ENCODE measurements at regions not wholly inside any gene's neighbourhood (a gene's known extent, or its start where the extent isn't known, plus 50 kb on each side); places are given as distances from the start of the nearest gene placed in this dataset.

GRCh38 chr3:22894865-22895264, 308.3 kb upstream of the UBE2E2 start:
- peaks cover 0 to 20% (median 0%) of the 10 kb centered on the region in 4 donors for H3K4me1 ChIP-seq
- H3K27ac ChIP-seq: no peak overlapping the region
- intact Hi-C loops (cut with DNase I; ENCODE audit: low total_unique reads) (no loop called here), in situ Hi-C loops (cut with MboI; ENCODE audit: low pct_ligation_motif_present in 1 of 4, low pct_unique_long_range_greater_than_20kb in 1 of 4, low sequenced_read_pairs in 3 of 4) (loop anchor here in 1 of 4 donors (25.0 kb wide), 1 partner anchor 333 kb away; no protein-coding TSS in a partner anchor)
- H3K27me3 ChIP-seq: no peaks in the 10 kb centered on the region
- H3K36me3 ChIP-seq: no peaks in the 10 kb centered on the region
- no peak for DNase-seq
- H3K9me3 ChIP-seq: no peaks in the 10 kb centered on the region
- H3K4me3 ChIP-seq: no peak overlapping the region
- 74 to 80% methylated on average over 1 of the region's 1 CpG for WGBS, 2 donors (ENCODE audit: low coverage in 1 of 2)
- TF ChIP-seq CTCF (IDR thresholded peaks at IDR 0.05) (no peak), POLR2A (IDR thresholded peaks at IDR 0.05) (no peak), POLR2AphosphoS5 (IDR thresholded peaks at IDR 0.05) (no peak), EP300 (IDR thresholded peaks at IDR 0.05; ENCODE audit: low read depth) (no peak)

DNA sequence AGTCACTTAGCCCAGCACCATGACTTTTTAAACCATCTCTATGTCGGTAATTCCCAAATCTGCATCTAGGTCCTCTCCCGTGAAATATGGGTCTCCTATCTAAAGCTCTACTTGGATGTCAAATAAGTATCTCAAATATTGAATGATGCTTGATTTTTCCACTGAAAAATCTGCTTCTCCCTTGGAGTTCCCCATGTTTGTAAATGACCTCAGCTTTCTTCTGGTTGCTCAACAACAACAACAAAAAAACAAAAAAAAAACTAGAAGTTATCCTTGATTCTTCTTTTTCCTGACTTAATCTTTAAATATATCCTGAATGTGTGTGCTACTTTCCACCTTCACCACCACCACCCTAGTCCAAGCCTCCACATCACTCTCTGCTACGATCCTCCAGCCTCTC, 307.5 kb upstream of the UBE2E2 start:
- Histone ChIP-seq H3K36me3 (no peaks in the 10 kb centered on the region), H3K27me3 (no peaks in the 10 kb centered on the region), H3K9me3 (no peaks in the 10 kb centered on the region), H3K4me1 (peaks cover 0 to 20% (median 0%) of the 10 kb centered on the region in 4 donors), H3K27ac (no peak overlapping the region), H3K4me3 (no peak overlapping the region)
- intact Hi-C loops (cut with DNase I; ENCODE audit: low total_unique reads): no loop called here
- in situ Hi-C loops (cut with MboI; ENCODE audit: low pct_ligation_motif_present in 1 of 4, low pct_unique_long_range_greater_than_20kb in 1 of 4, low sequenced_read_pairs in 3 of 4): loop anchor here in 1 of 4 donors (25.0 kb wide), 1 partner anchor 333 kb away; no protein-coding TSS in a partner anchor
- no peak for DNase-seq
- 75 to 89% methylated on average over 1 to 3 of the region's 3 CpGs for WGBS, 2 donors (ENCODE audit: low coverage in 1 of 2)
- TF ChIP-seq CTCF (IDR thresholded peaks at IDR 0.05) (no peak), EP300 (IDR thresholded peaks at IDR 0.05; ENCODE audit: low read depth) (no peak), POLR2A (IDR thresholded peaks at IDR 0.05) (no peak), POLR2AphosphoS5 (IDR thresholded peaks at IDR 0.05) (no peak)

DNA sequence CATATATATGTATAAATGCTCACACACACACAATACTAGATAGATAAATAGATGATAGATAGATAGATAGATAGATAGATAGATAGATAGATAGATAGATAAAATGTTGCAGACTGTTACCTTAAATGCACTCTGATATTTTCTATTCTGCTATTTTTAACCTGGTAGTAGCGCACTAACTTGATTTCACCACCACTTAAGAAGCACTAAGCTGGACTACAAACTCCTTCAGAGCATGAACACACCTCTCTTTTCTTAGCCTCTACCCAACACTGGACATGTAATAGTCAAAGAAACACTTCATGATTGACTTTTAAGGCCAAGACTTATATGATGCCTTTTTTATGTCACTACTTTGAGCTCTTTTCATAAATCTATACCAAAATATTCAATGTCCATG, 304.6 kb upstream of the UBE2E2 start:
- Histone ChIP-seq H3K36me3 (no peaks in the 10 kb centered on the region), H3K4me1 (peaks cover 0 to 15% (median 0%) of the 10 kb centered on the region in 4 donors), H3K9me3 (peaks cover 0 to 5% of the 10 kb centered on the region in 2 donors), H3K4me3 (no peak overlapping the region), H3K27ac (no peak overlapping the region), H3K27me3 (no peaks in the 10 kb centered on the region)
- no peak for DNase-seq
- TF ChIP-seq CTCF (IDR thresholded peaks at IDR 0.05) (no peak), EP300 (IDR thresholded peaks at IDR 0.05; ENCODE audit: low read depth) (no peak), POLR2A (IDR thresholded peaks at IDR 0.05) (no peak), POLR2AphosphoS5 (IDR thresholded peaks at IDR 0.05) (no peak)
- WGBS, 2 donors (ENCODE audit: low coverage in 1 of 2): 82 to 89% methylated on average over 1 of the region's 1 CpG
- intact Hi-C loops (cut with DNase I; ENCODE audit: low total_unique reads) (no loop called here), in situ Hi-C loops (cut with MboI; ENCODE audit: low pct_ligation_motif_present in 1 of 4, low pct_unique_long_range_greater_than_20kb in 1 of 4, low sequenced_read_pairs in 3 of 4) (loop anchor here in 1 of 4 donors (25.0 kb wide), 1 partner anchor 336 kb away; no protein-coding TSS in a partner anchor)

GRCh38 chr3:22899441-22899840, 303.7 kb upstream of the UBE2E2 start:
- WGBS, 2 donors (ENCODE audit: low coverage in 1 of 2): 74 to 92% methylated on average over 3 to 4 of the region's 4 CpGs
- in situ Hi-C loops (cut with MboI; ENCODE audit: low pct_ligation_motif_present in 1 of 4, low pct_unique_long_range_greater_than_20kb in 1 of 4, low sequenced_read_pairs in 3 of 4) (loop anchor here in 1 of 4 donors (25.0 kb wide), 1 partner anchor 337 kb away; no protein-coding TSS in a partner anchor), intact Hi-C loops (cut with DNase I; ENCODE audit: low total_unique reads) (no loop called here)
- H3K27ac ChIP-seq: no peak overlapping the region
- TF ChIP-seq POLR2A (IDR thresholded peaks at IDR 0.05) (no peak), EP300 (IDR thresholded peaks at IDR 0.05; ENCODE audit: low read depth) (no peak), POLR2AphosphoS5 (IDR thresholded peaks at IDR 0.05) (no peak), CTCF (IDR thresholded peaks at IDR 0.05) (no peak)
- peaks cover 0 to 6% (median 0%) of the 10 kb centered on the region in 4 donors for H3K4me1 ChIP-seq
- peaks cover 0 to 5% of the 10 kb centered on the region in 2 donors for H3K9me3 ChIP-seq
- H3K36me3 ChIP-seq: no peaks in the 10 kb centered on the region
- DNase-seq: no peak
- no peaks in the 10 kb centered on the region for H3K27me3 ChIP-seq
- H3K4me3 ChIP-seq: no peak overlapping the region
